SK-N-SH treated with all-trans-retinoic acid at 6 μM for 48 hours (cell line): ENCODE measurements at regions not wholly inside any gene's neighbourhood (a gene's known extent, or its start where the extent isn't known, plus 50 kb on each side); places are given as distances from the start of the nearest gene placed in this dataset.

Experiments
- ATAC-seq: fragments of 200-7000 bp; cut with Tn5 transposase; 3 replicates; pipeline ENCODE4 v1.9.1; 2020; ENCODE audit warnings: mild to moderate bottlenecking, moderate library complexity
- ARNTL ChIP-seq: fragments of 450-650 bp; formaldehyde crosslinking; IDR thresholded peaks from 2 replicates; pipeline ENCODE4 v1.5.0; 2020; ENCODE audit warnings: low read depth, mild to moderate bottlenecking, moderate library complexity, borderline replicate concordance
- BACH2 ChIP-seq: fragments of 250-450 bp; sonication (Bioruptor Pico); IDR thresholded peaks from 2 replicates; pipeline ENCODE4 v1.9.0; 2021; ENCODE audit warnings: mild to moderate bottlenecking, borderline replicate concordance
- CSDC2 ChIP-seq: fragments of 250-450 bp; sonication (Bioruptor Pico); IDR thresholded peaks from 2 replicates; pipeline ENCODE4 v1.5.0; 2020; ENCODE audit warnings: mild to moderate bottlenecking, moderate library complexity
- ESRRG ChIP-seq: fragments of 250-450 bp; sonication (Bioruptor Pico); IDR thresholded peaks from 2 replicates; pipeline ENCODE4 v1.6.1; 2021; ENCODE audit warnings: mild to moderate bottlenecking
- GLIS3 ChIP-seq: fragments of 250-450 bp; sonication (Bioruptor Pico); IDR thresholded peaks from 2 replicates; pipeline ENCODE4 v1.5.0; 2020; ENCODE audit warnings: mild to moderate bottlenecking, moderate library complexity
- ISL1 ChIP-seq: fragments of 250-450 bp; sonication (Bioruptor Pico); IDR thresholded peaks from 2 replicates; pipeline ENCODE4 v2.1.2; 2022; ENCODE audit warnings: mild to moderate bottlenecking, moderate library complexity
- OSR1 ChIP-seq: fragments of 250-450 bp; sonication (Bioruptor Pico); IDR thresholded peaks from 2 replicates; pipeline ENCODE4 v1.8.0; 2022; ENCODE audit warnings: moderate library complexity, mild to moderate bottlenecking, inconsistent platforms
- RARB ChIP-seq: fragments of 250-450 bp; sonication (Bioruptor Pico); IDR thresholded peaks from 2 replicates; pipeline ENCODE4 v1.8.0; 2021; ENCODE audit warnings: mild to moderate bottlenecking, moderate library complexity
- SNAI2 ChIP-seq: fragments of 250-450 bp; sonication (Bioruptor Pico); IDR thresholded peaks from 2 replicates; pipeline ENCODE4 v1.5.0; 2020; ENCODE audit warnings: mild to moderate bottlenecking, moderate library complexity
- TCF4 ChIP-seq: fragments of 250-450 bp; sonication (Bioruptor Pico); IDR thresholded peaks from 2 replicates; pipeline ENCODE4 v1.8.0; 2021; ENCODE audit warnings: mild to moderate bottlenecking, moderate library complexity, borderline replicate concordance
- TOX ChIP-seq: fragments of 250-450 bp; sonication (Bioruptor Pico); IDR thresholded peaks from 2 replicates; pipeline ENCODE4 v1.8.0; 2021; ENCODE audit warnings: mild to moderate bottlenecking, moderate library complexity, borderline replicate concordance
- ZC3H10 ChIP-seq: fragments of 250-450 bp; sonication (Bioruptor Pico); IDR thresholded peaks from 2 replicates; pipeline ENCODE4 v1.5.1; 2021; ENCODE audit warnings: mild to moderate bottlenecking, moderate library complexity
- ZFP3 ChIP-seq: fragments of 250-450 bp; sonication (Bioruptor Pico); IDR thresholded peaks from 2 replicates; pipeline ENCODE4 v1.5.0; 2020; ENCODE audit warnings: mild to moderate bottlenecking, moderate library complexity
- ZFP30 ChIP-seq: fragments of 450-650 bp; formaldehyde crosslinking; IDR thresholded peaks from 2 replicates; pipeline ENCODE4 v1.5.0; 2022; ENCODE audit warnings: mild to moderate bottlenecking, moderate library complexity
- ZNF565 ChIP-seq: fragments of 450-650 bp; formaldehyde crosslinking; conservative IDR thresholded peaks from 2 replicates; pipeline ENCODE4 v1.5.0; 2020; ENCODE audit warnings: low read depth, mild to moderate bottlenecking, moderate library complexity
- ZNF70 ChIP-seq: fragments of 450-650 bp; formaldehyde crosslinking; IDR thresholded peaks from 2 replicates; pipeline ENCODE4 v1.5.0; 2020; ENCODE audit warnings: mild to moderate bottlenecking, moderate library complexity
- ZNF8 ChIP-seq: fragments of 450-650 bp; formaldehyde crosslinking; IDR thresholded peaks from 2 replicates; pipeline ENCODE4 v1.5.0; 2020; ENCODE audit warnings: mild to moderate bottlenecking, moderate library complexity
- TF ChIP-seq, protein P1 (sequence below): fragments of 250-450 bp; sonication (Bioruptor Pico); IDR thresholded peaks from 2 replicates; pipeline ENCODE4 v1.5.1; 2021; ENCODE audit warnings: mild to moderate bottlenecking, moderate library complexity
- TF ChIP-seq, protein P2 (sequence below): fragments of 250-450 bp; sonication (Bioruptor Pico); IDR thresholded peaks from 2 replicates; pipeline ENCODE4 v1.8.0; 2021; ENCODE audit warnings: low read depth, mild to moderate bottlenecking, moderate library complexity, borderline replicate concordance
- TF ChIP-seq, protein P3 (sequence below): fragments of 250-450 bp; sonication (Bioruptor Pico); IDR thresholded peaks from 2 replicates; pipeline ENCODE4 v1.5.1; 2020; ENCODE audit warnings: low read depth, mild to moderate bottlenecking, moderate library complexity
- TF ChIP-seq, protein P4 (sequence below): fragments of 250-450 bp; sonication (Bioruptor Pico); IDR thresholded peaks from 2 replicates; pipeline ENCODE4 v1.8.0; 2020; ENCODE audit warnings: mild to moderate bottlenecking, moderate library complexity, borderline replicate concordance
- TF ChIP-seq, protein P5 (sequence below): fragments of 250-450 bp; sonication (Bioruptor Pico); IDR thresholded peaks from 2 replicates; pipeline ENCODE4 v1.5.0; 2020; ENCODE audit warnings: mild to moderate bottlenecking, moderate library complexity

DNA sequence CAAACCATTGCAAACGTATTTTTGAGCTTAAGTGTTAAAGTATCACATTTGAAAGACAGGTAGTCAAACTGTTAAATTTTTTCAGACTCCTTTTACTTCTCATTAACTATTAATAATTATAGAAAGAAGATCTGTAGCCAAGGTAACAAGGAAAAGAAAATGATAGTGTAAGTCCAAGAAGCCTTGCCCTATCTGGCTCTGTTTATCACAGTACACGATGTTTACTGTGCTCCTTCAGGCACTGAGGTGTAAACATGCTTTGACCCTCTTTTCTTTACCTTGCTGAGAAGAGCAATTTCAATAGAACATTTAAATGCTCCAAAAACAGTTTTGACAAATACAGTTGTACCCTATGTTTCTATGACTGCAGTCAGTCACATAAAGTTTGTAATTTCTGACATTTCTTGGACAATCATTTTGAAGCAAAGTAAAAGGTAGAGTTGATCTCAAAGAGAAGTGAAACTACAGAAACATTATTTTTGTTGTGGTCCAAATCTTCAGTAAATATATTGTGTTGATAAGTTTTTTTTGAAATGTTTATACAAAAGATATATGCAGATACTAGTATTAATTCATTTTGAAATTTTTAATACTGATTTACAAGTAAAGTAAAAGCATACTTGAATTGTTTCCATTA lies 152.6 kb upstream of the KYNU start:
- no peak for TF ChIP-seq ISL1 (CRISPR knock-in tag)
- TF ChIP-seq, protein P1, sequence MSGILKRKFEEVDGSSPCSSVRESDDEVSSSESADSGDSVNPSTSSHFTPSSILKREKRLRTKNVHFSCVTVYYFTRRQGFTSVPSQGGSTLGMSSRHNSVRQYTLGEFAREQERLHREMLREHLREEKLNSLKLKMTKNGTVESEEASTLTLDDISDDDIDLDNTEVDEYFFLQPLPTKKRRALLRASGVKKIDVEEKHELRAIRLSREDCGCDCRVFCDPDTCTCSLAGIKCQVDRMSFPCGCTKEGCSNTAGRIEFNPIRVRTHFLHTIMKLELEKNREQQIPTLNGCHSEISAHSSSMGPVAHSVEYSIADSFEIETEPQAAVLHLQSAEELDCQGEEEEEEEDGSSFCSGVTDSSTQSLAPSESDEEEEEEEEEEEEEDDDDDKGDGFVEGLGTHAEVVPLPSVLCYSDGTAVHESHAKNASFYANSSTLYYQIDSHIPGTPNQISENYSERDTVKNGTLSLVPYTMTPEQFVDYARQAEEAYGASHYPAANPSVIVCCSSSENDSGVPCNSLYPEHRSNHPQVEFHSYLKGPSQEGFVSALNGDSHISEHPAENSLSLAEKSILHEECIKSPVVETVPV (CRISPR knock-in tag): no peak
- TF ChIP-seq, protein P2, sequence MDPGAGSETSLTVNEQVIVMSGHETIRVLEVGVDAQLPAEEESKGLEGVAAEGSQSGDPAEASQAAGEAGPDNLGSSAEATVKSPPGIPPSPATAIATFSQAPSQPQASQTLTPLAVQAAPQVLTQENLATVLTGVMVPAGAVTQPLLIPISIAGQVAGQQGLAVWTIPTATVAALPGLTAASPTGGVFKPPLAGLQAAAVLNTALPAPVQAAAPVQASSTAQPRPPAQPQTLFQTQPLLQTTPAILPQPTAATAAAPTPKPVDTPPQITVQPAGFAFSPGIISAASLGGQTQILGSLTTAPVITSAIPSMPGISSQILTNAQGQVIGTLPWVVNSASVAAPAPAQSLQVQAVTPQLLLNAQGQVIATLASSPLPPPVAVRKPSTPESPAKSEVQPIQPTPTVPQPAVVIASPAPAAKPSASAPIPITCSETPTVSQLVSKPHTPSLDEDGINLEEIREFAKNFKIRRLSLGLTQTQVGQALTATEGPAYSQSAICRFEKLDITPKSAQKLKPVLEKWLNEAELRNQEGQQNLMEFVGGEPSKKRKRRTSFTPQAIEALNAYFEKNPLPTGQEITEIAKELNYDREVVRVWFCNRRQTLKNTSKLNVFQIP (CRISPR knock-in tag): no peak
- no peak for TF ChIP-seq TCF4 (CRISPR knock-in tag)
- TF ChIP-seq, protein P3, sequence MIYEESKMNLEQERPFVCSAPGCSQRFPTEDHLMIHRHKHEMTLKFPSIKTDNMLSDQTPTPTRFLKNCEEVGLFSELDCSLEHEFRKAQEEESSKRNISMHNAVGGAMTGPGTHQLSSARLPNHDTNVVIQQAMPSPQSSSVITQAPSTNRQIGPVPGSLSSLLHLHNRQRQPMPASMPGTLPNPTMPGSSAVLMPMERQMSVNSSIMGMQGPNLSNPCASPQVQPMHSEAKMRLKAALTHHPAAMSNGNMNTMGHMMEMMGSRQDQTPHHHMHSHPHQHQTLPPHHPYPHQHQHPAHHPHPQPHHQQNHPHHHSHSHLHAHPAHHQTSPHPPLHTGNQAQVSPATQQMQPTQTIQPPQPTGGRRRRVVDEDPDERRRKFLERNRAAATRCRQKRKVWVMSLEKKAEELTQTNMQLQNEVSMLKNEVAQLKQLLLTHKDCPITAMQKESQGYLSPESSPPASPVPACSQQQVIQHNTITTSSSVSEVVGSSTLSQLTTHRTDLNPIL: no peak
- no peak for TF ChIP-seq OSR1
- no peak for TF ChIP-seq SNAI2 (CRISPR knock-in tag)
- TF ChIP-seq RARB (CRISPR knock-in tag): no peak
- TF ChIP-seq BACH2 (CRISPR knock-in tag): no peak
- TF ChIP-seq, protein P4, sequence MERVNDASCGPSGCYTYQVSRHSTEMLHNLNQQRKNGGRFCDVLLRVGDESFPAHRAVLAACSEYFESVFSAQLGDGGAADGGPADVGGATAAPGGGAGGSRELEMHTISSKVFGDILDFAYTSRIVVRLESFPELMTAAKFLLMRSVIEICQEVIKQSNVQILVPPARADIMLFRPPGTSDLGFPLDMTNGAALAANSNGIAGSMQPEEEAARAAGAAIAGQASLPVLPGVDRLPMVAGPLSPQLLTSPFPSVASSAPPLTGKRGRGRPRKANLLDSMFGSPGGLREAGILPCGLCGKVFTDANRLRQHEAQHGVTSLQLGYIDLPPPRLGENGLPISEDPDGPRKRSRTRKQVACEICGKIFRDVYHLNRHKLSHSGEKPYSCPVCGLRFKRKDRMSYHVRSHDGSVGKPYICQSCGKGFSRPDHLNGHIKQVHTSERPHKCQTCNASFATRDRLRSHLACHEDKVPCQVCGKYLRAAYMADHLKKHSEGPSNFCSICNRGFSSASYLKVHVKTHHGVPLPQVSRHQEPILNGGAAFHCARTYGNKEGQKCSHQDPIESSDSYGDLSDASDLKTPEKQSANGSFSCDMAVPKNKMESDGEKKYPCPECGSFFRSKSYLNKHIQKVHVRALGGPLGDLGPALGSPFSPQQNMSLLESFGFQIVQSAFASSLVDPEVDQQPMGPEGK (CRISPR knock-in tag): no peak
- TF ChIP-seq ZFP30 (CRISPR knock-in tag): no peak
- TF ChIP-seq ZC3H10 (CRISPR knock-in tag): no peak
- TF ChIP-seq ZNF8: no peak
- TF ChIP-seq GLIS3 (CRISPR knock-in tag): no peak
- no peak for TF ChIP-seq ZNF565 (CRISPR knock-in tag)
- TF ChIP-seq, protein P5, sequence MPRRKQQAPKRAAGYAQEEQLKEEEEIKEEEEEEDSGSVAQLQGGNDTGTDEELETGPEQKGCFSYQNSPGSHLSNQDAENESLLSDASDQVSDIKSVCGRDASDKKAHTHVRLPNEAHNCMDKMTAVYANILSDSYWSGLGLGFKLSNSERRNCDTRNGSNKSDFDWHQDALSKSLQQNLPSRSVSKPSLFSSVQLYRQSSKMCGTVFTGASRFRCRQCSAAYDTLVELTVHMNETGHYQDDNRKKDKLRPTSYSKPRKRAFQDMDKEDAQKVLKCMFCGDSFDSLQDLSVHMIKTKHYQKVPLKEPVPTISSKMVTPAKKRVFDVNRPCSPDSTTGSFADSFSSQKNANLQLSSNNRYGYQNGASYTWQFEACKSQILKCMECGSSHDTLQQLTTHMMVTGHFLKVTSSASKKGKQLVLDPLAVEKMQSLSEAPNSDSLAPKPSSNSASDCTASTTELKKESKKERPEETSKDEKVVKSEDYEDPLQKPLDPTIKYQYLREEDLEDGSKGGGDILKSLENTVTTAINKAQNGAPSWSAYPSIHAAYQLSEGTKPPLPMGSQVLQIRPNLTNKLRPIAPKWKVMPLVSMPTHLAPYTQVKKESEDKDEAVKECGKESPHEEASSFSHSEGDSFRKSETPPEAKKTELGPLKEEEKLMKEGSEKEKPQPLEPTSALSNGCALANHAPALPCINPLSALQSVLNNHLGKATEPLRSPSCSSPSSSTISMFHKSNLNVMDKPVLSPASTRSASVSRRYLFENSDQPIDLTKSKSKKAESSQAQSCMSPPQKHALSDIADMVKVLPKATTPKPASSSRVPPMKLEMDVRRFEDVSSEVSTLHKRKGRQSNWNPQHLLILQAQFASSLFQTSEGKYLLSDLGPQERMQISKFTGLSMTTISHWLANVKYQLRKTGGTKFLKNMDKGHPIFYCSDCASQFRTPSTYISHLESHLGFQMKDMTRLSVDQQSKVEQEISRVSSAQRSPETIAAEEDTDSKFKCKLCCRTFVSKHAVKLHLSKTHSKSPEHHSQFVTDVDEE: no peak
- no peak for TF ChIP-seq ZNF70 (CRISPR knock-in tag)
- TF ChIP-seq ZFP3 (CRISPR knock-in tag): no peak
- no peak for TF ChIP-seq TOX (CRISPR knock-in tag)
- TF ChIP-seq CSDC2 (CRISPR knock-in tag): no peak
- no peak for ATAC-seq

DNA sequence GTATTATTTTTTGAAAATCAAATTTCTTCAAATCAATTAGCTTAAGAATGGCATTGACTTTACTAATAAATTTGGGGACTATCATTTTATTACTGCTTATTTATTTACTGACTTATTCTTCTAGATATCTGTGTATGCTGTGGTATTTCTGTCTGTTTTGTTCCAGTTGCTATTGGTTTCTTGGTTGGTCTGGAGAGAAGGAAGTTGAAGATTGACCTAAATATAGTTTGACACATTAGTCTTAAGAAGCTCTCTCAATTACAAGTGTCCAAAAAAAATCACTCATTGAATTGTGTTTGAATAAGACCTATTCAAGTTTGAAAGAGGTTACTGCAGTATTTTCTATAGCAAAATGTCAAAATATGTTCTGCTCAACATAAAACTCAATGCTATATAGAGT lies 153.3 kb upstream of the KYNU start:
- no peak for ATAC-seq
- TF ChIP-seq, protein P5: no peak
- no peak for TF ChIP-seq OSR1
- no peak for TF ChIP-seq ARNTL (CRISPR knock-in tag)
- TF ChIP-seq ISL1 (CRISPR knock-in tag): no peak
- TF ChIP-seq GLIS3 (CRISPR knock-in tag): no peak
- no peak for TF ChIP-seq ZNF8
- TF ChIP-seq, protein P3: no peak
- TF ChIP-seq ZFP3 (CRISPR knock-in tag): no peak
- TF ChIP-seq, protein P1 (CRISPR knock-in tag): no peak
- TF ChIP-seq RARB (CRISPR knock-in tag): no peak
- no peak for TF ChIP-seq TCF4 (CRISPR knock-in tag)
- TF ChIP-seq TOX (CRISPR knock-in tag): no peak
- TF ChIP-seq BACH2 (CRISPR knock-in tag): no peak
- TF ChIP-seq ESRRG (CRISPR knock-in tag): no peak
- no peak for TF ChIP-seq ZNF565 (CRISPR knock-in tag)
